Upper lobe of left lung (tissue), 6 donors: ENCODE measurements at regions not wholly inside any gene's neighbourhood (a gene's known extent, or its start where the extent isn't known, plus 50 kb on each side); places are given as distances from the start of the nearest gene placed in this dataset.

Experiments used
- ATAC-seq, 2 donors: fragments of 200-7000 bp; cut with Tn5 transposase; one replicate each; pipeline ENCODE4 v1.9.1; 2022; ENCODE audit warnings: mild to moderate bottlenecking in 2 of 2, moderate library complexity in 2 of 2; ENCODE audit not compliant: low FRiP score in 2 of 2
- DNase-seq, 2 donors: peaks; one replicate each; pipeline ENCODE4 v3.0.0-alpha.2; 2019 to 2020
- H3K27ac ChIP-seq, 4 donors: fragments of 200-600 bp; sonication (generic); one replicate each; pipeline ENCODE4 v1.5.1; 2016 to 2019
- H3K27me3 ChIP-seq, 4 donors: fragments of 200-600 bp; sonication (generic); one replicate each; pipeline ENCODE4 v1.5.1; 2017 to 2019
- H3K36me3 ChIP-seq, 4 donors: fragments of 200-600 bp; sonication (generic); one replicate each; pipeline ENCODE4 v1.5.1; 2016 to 2019
- H3K4me1 ChIP-seq, 4 donors: fragments of 200-600 bp; sonication (generic); one replicate each; pipeline ENCODE4 v1.5.1; 2018 to 2019
- H3K4me3 ChIP-seq, 4 donors: fragments of 200-600 bp; sonication (generic); one replicate each; pipeline ENCODE4 v1.5.1; 2017 to 2019; ENCODE audit warnings: mild to moderate bottlenecking in 2 of 4, moderate library complexity in 1 of 4
- H3K9me3 ChIP-seq, 4 donors: fragments of 200-600 bp; sonication (generic); one replicate each; pipeline ENCODE4 v1.5.1; 2018 to 2019
- EP300 ChIP-seq, 4 donors: sonication (generic); formaldehyde crosslinking; IDR thresholded peaks; one replicate each; pipeline ENCODE4 v1.5.1; 2017; ENCODE audit warnings: antibody characterized with exemption in 4 of 4, control low read depth in 2 of 4
- POLR2A ChIP-seq, 4 donors: fragments of 450-650 bp; IDR thresholded peaks; one replicate each; pipeline ENCODE4 v1.5.1; 2016 to 2017; ENCODE audit warnings: antibody characterized with exemption in 4 of 4, mild to moderate bottlenecking in 2 of 4
- POLR2AphosphoS5 ChIP-seq, 2 donors: sonication (generic); formaldehyde crosslinking; IDR thresholded peaks; one replicate each; pipeline ENCODE4 v1.5.1; 2017; ENCODE audit warnings: antibody characterized with exemption in 2 of 2
- WGBS, 2 donors: methylation state at CpG; one replicate each; pipeline ENCODE4 v1.1.5; 2017 to 2018; 5-methylcytosine and 5-hydroxymethylcytosine counted together
- TF ChIP-seq, protein P1 (sequence below), 6 experiments: fragments of 450-650 bp in 4 of 6; fragments of 200-600 bp in 2 of 6; sonication (generic) in 2 of 6; IDR thresholded peaks; one replicate each; pipeline ENCODE4 v1.5.1; 2016 to 2019; ENCODE audit warnings: antibody characterized with exemption in 6 of 6
- donor health status: DM: no; HTN: no; CAD: no; lungs with moderate emphysema.
- donor health status: DM: no; HTN: yes; CAD: no; lungs with severe emphysema.

DNA sequence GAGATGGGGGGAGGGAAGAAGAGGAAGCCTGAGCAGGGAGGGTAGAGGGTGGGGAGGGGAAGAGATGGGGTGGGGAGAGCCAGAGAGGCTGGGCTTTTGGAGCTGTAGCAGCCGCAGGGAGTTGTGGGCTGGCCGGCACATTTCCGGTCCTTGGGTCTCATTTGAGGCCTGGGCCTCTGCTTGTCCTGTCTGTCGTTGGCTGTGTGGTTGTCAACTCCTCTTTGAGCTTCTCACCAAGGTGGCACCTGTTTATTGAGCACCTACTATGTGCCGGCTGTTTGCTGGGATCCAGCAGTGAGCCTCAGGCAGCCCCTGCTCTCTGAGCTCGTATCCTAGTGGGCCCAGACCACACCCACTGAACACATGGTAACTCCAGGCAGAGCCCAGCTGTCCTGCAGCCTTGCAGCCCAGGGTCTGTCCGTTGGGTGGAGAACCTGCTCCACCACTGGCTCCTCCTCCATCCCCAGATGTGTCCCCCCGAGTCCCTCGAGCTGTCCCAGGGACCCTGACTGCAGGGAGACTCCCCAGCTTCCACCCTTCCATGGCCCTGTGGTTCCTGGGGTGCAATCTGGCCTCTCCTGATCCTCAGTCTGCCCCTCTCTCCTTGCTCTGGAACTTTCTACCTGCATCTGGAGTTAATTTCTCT is 164.9 kb downstream of the IRF8 start:
- H3K4me3 ChIP-seq, result no peak overlapping the region
- WGBS, 2 donors, result 71 to 81% methylated on average over 7 to 8 of the region's 9 CpGs
- no peaks in the 10 kb centered on the region for H3K9me3 ChIP-seq
- peaks cover 0 to 3% (median 0%) of the 10 kb centered on the region in 4 donors for H3K27me3 ChIP-seq
- DNase-seq, result no peak
- H3K4me1 ChIP-seq, result peaks cover 0 to 9% (median 2%) of the 10 kb centered on the region in 4 donors
- H3K27ac ChIP-seq, result no peak overlapping the region
- H3K36me3 ChIP-seq, result no peaks in the 10 kb centered on the region
- no peak for ATAC-seq
- TF ChIP-seq, protein P1, sequence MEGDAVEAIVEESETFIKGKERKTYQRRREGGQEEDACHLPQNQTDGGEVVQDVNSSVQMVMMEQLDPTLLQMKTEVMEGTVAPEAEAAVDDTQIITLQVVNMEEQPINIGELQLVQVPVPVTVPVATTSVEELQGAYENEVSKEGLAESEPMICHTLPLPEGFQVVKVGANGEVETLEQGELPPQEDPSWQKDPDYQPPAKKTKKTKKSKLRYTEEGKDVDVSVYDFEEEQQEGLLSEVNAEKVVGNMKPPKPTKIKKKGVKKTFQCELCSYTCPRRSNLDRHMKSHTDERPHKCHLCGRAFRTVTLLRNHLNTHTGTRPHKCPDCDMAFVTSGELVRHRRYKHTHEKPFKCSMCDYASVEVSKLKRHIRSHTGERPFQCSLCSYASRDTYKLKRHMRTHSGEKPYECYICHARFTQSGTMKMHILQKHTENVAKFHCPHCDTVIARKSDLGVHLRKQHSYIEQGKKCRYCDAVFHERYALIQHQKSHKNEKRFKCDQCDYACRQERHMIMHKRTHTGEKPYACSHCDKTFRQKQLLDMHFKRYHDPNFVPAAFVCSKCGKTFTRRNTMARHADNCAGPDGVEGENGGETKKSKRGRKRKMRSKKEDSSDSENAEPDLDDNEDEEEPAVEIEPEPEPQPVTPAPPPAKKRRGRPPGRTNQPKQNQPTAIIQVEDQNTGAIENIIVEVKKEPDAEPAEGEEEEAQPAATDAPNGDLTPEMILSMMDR (IDR thresholded peaks at IDR 0.05), result no peak
- TF ChIP-seq EP300 (IDR thresholded peaks at IDR 0.05) (no peak), POLR2A (IDR thresholded peaks at IDR 0.05) (no peak), POLR2AphosphoS5 (IDR thresholded peaks at IDR 0.05) (no peak)

DNA sequence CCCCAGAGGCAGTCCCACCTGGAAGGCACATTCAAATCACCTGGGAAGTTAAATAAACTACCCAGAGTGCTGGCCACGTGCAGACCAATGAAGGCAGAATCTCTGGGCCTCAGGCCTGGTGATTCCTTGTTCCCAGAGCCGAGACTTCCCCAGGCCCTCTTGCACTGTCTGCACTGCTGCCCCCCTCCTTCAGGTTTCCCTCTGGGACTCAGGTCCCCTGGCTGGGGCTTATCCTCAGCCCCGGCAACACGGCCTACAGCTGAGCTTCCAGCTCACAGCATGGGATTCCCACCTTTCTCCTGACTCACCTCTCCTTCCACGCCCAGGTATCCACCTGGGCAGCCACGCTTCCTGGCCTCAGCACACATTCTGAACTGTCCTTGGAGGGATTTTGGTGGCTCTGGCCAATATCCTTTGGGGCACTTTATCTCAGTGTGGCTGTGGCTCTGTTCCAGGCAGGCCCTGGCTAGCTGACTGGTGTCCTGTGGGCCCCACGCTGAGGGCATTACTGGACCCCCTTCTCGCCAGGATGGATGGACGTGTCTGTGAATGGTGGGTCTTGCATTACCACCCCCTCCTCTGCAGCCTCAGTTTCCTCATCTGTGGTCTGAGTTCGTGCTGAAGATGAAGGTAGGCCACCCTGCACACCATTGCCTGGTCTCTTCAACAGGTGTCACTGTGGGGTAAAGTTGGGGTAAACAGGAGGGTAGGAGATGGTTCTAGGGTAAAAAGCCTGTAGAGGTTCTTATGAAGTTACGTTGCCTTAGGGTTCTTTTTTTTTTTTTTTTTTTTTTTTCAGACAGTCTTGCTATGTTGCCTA is 165.7 kb downstream of the IRF8 start:
- WGBS, 2 donors, result 87 to 93% methylated on average over 11 of the region's 11 CpGs
- Histone ChIP-seq H3K27ac (no peak overlapping the region), H3K4me1 (peaks cover 3 to 13% (median 4%) of the 10 kb centered on the region in 4 donors), H3K9me3 (no peaks in the 10 kb centered on the region), H3K4me3 (no peak overlapping the region), H3K27me3 (peaks cover 0 to 3% (median 0%) of the 10 kb centered on the region in 4 donors), H3K36me3 (no peaks in the 10 kb centered on the region)
- ATAC-seq, result no peak
- TF ChIP-seq POLR2AphosphoS5 (IDR thresholded peaks at IDR 0.05) (no peak), EP300 (IDR thresholded peaks at IDR 0.05) (no peak), POLR2A (IDR thresholded peaks at IDR 0.05) (no peak)
- TF ChIP-seq, protein P1 (IDR thresholded peaks at IDR 0.05), result no peak
- DNase-seq, result no peak

DNA sequence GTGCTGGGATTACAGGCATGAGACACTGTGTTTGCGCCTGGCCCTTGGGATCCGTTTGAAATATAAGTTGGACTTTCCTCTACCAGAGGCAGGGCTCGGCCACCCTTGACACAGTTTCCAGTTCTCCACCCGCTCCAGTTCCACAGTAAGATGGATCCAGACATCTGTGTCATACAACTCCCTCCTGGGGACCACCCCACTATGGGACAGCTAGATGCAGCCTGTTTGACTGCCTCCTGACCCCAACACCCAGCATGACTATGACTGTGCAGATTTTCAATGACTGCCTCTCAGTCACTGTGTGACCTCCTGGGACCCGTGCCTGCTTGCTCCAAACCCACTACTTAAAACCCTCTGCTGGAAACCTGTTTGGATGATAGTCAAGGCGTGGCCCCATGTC is 166.7 kb downstream of the IRF8 start:
- WGBS, 2 donors, result 87 to 89% methylated on average over 5 to 6 of the region's 6 CpGs
- no peak for DNase-seq
- no peak overlapping the region for H3K27ac ChIP-seq
- peaks cover 4 to 22% (median 10%) of the 10 kb centered on the region in 4 donors for H3K4me1 ChIP-seq
- no peak overlapping the region for H3K4me3 ChIP-seq
- ATAC-seq, result no peak
- H3K36me3 ChIP-seq, result no peaks in the 10 kb centered on the region
- H3K9me3 ChIP-seq, result no peaks in the 10 kb centered on the region
- TF ChIP-seq POLR2A (IDR thresholded peaks at IDR 0.05) (no peak), EP300 (IDR thresholded peaks at IDR 0.05) (no peak), POLR2AphosphoS5 (IDR thresholded peaks at IDR 0.05) (no peak)
- TF ChIP-seq, protein P1 (IDR thresholded peaks at IDR 0.05), result no peak
- peaks cover 0 to 3% (median 0%) of the 10 kb centered on the region in 4 donors for H3K27me3 ChIP-seq

DNA sequence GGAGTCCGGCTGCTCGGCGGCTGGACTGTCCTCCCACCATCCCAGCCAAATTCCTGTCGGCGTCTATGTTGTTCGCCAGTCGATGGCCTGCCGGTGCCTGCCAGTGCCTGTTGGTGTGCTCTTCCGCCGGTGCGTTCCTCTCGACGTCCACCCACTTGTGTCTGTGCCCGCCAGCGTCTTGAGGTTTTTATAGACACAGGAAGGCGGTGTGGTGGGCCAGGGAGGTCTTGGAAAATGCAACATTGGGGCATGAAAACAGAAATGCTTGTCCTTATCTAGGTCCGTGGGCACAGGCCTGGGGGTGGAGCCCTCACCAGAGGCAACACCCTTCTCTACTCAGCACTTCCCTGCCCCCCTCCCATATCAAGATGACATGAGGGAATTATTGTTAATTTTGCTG is 167.8 kb downstream of the IRF8 start:
- DNase-seq (no peak), ATAC-seq (no peak)
- Histone ChIP-seq H3K36me3 (no peaks in the 10 kb centered on the region), H3K4me1 (peaks cover 4 to 26% (median 18%) of the 10 kb centered on the region in 4 donors), H3K4me3 (no peak overlapping the region), H3K9me3 (no peaks in the 10 kb centered on the region), H3K27me3 (peaks cover 0 to 3% (median 0%) of the 10 kb centered on the region in 4 donors), H3K27ac (no peak overlapping the region)
- 85% methylated on average over 13 to 17 of the region's 17 CpGs for WGBS, 2 donors
- TF ChIP-seq POLR2A (IDR thresholded peaks at IDR 0.05) (no peak), POLR2AphosphoS5 (IDR thresholded peaks at IDR 0.05) (no peak), EP300 (IDR thresholded peaks at IDR 0.05) (no peak)
- TF ChIP-seq, protein P1 (IDR thresholded peaks at IDR 0.05), result no peak
